ENCODE measurements at regions not wholly inside any gene's neighbourhood (a gene's known extent, or its start where the extent isn't known, plus 50 kb on each side); places are given as distances from the start of the nearest gene placed in this dataset.

GRCh38 chr2:59741840-59742239, 811.6 kb downstream of the BCL11A start:
- Histone ChIP-seq H3K27ac (ENCODE audit: low read length) (no peak overlapping the region), H3K36me3 (ENCODE audit: control insufficient read depth, insufficient read depth, low read length) (no peaks in the 10 kb centered on the region), H3K4me1 (ENCODE audit: control insufficient read depth, insufficient read depth, low read length) (no peaks in the 10 kb centered on the region), H3K27me3 (ENCODE audit: control insufficient read depth, insufficient read depth, low read length) (no peaks in the 10 kb centered on the region), H3K9me3 (ENCODE audit: control insufficient read depth, low read depth, low read length) (no peaks in the 10 kb centered on the region), H3K4me3 (ENCODE audit: low read length) (no peak overlapping the region)
- DNase-seq, result no peak
- WGBS (ENCODE audit: insufficient coverage, low lambda C conversion rate), result no CpG with 5 or more reads among the region's 3 CpGs

- DNase-seq, result peak; percentile 23 to 65
- WGBS (ENCODE audit: insufficient coverage, low lambda C conversion rate), result 64% methylated on average over 2 of the region's 4 CpGs
Measured at GRCh38 chr2:59739166-59739565, 814.3 kb downstream of the BCL11A start.

GRCh38 chr2:59737299-59737698, 816.2 kb downstream of the BCL11A start:
- H3K4me1 ChIP-seq (ENCODE audit: control insufficient read depth, insufficient read depth, low read length), result no peaks in the 10 kb centered on the region
- H3K36me3 ChIP-seq (ENCODE audit: control insufficient read depth, insufficient read depth, low read length), result no peaks in the 10 kb centered on the region
- no peaks in the 10 kb centered on the region for H3K27me3 ChIP-seq (ENCODE audit: control insufficient read depth, insufficient read depth, low read length)
- H3K27ac ChIP-seq (ENCODE audit: low read length), result no peak overlapping the region
- H3K4me3 ChIP-seq (ENCODE audit: low read length), result no peak overlapping the region
- H3K9me3 ChIP-seq (ENCODE audit: control insufficient read depth, low read depth, low read length), result no peaks in the 10 kb centered on the region
- no peak for DNase-seq

More at GRCh38 chr2:59739166-59739565, 814.3 kb downstream of the BCL11A start:
- Histone ChIP-seq H3K4me3 (ENCODE audit: low read length) (no peak overlapping the region), H3K27ac (ENCODE audit: low read length) (no peak overlapping the region), H3K36me3 (ENCODE audit: control insufficient read depth, insufficient read depth, low read length) (no peaks in the 10 kb centered on the region), H3K27me3 (ENCODE audit: control insufficient read depth, insufficient read depth, low read length) (no peaks in the 10 kb centered on the region), H3K4me1 (ENCODE audit: control insufficient read depth, insufficient read depth, low read length) (no peaks in the 10 kb centered on the region), H3K9me3 (ENCODE audit: control insufficient read depth, low read depth, low read length) (no peaks in the 10 kb centered on the region)

- Histone ChIP-seq H3K4me3 (ENCODE audit: low read length) (no peak overlapping the region), H3K4me1 (ENCODE audit: control insufficient read depth, insufficient read depth, low read length) (no peaks in the 10 kb centered on the region), H3K27me3 (ENCODE audit: control insufficient read depth, insufficient read depth, low read length) (no peaks in the 10 kb centered on the region), H3K9me3 (ENCODE audit: control insufficient read depth, low read depth, low read length) (no peaks in the 10 kb centered on the region), H3K27ac (ENCODE audit: low read length) (no peak overlapping the region), H3K36me3 (ENCODE audit: control insufficient read depth, insufficient read depth, low read length) (no peaks in the 10 kb centered on the region)
- WGBS (ENCODE audit: insufficient coverage, low lambda C conversion rate), result no CpG with 5 or more reads among the region's 4 CpGs
- DNase-seq, result no peak
Measured at GRCh38 chr2:59734743-59735142, 818.7 kb downstream of the BCL11A start.

GRCh38 chr2:59733970-59734369, 819.5 kb downstream of the BCL11A start:
- H3K4me1 ChIP-seq (ENCODE audit: control insufficient read depth, insufficient read depth, low read length), result no peaks in the 10 kb centered on the region
- H3K27me3 ChIP-seq (ENCODE audit: control insufficient read depth, insufficient read depth, low read length), result no peaks in the 10 kb centered on the region
- no peak overlapping the region for H3K27ac ChIP-seq (ENCODE audit: low read length)
- no CpG with 5 or more reads among the region's 3 CpGs for WGBS (ENCODE audit: insufficient coverage, low lambda C conversion rate)
- DNase-seq, result no peak
- H3K36me3 ChIP-seq (ENCODE audit: control insufficient read depth, insufficient read depth, low read length), result no peaks in the 10 kb centered on the region
- H3K4me3 ChIP-seq (ENCODE audit: low read length), result no peak overlapping the region
- no peaks in the 10 kb centered on the region for H3K9me3 ChIP-seq (ENCODE audit: control insufficient read depth, low read depth, low read length)

GRCh38 chr2:59733567-59733930, 819.9 kb downstream of the BCL11A start:
- H3K36me3 ChIP-seq (ENCODE audit: control insufficient read depth, insufficient read depth, low read length), result no peaks in the 10 kb centered on the region
- no peak for DNase-seq
- no CpG with 5 or more reads among the region's 2 CpGs for WGBS (ENCODE audit: insufficient coverage, low lambda C conversion rate)
- no peaks in the 10 kb centered on the region for H3K9me3 ChIP-seq (ENCODE audit: control insufficient read depth, low read depth, low read length)
- no peaks in the 10 kb centered on the region for H3K4me1 ChIP-seq (ENCODE audit: control insufficient read depth, insufficient read depth, low read length)
- no peaks in the 10 kb centered on the region for H3K27me3 ChIP-seq (ENCODE audit: control insufficient read depth, insufficient read depth, low read length)
- no peak overlapping the region for H3K4me3 ChIP-seq (ENCODE audit: low read length)
- H3K27ac ChIP-seq (ENCODE audit: low read length), result no peak overlapping the region

GRCh38 chr2:59732871-59733566, 820.4 kb downstream of the BCL11A start:
- DNase-seq, result no peak
- H3K9me3 ChIP-seq (ENCODE audit: control insufficient read depth, low read depth, low read length), result no peaks in the 10 kb centered on the region
- H3K36me3 ChIP-seq (ENCODE audit: control insufficient read depth, insufficient read depth, low read length), result no peaks in the 10 kb centered on the region
- 100% methylated on average over 1 of the region's 15 CpGs for WGBS (ENCODE audit: insufficient coverage, low lambda C conversion rate)
- H3K27me3 ChIP-seq (ENCODE audit: control insufficient read depth, insufficient read depth, low read length), result no peaks in the 10 kb centered on the region
- H3K4me1 ChIP-seq (ENCODE audit: control insufficient read depth, insufficient read depth, low read length), result no peaks in the 10 kb centered on the region
- no peak overlapping the region for H3K4me3 ChIP-seq (ENCODE audit: low read length)
- H3K27ac ChIP-seq (ENCODE audit: low read length), result no peak overlapping the region

- no peak overlapping the region for H3K27ac ChIP-seq (ENCODE audit: low read length)
- no peak overlapping the region for H3K4me3 ChIP-seq (ENCODE audit: low read length)
- no peak for DNase-seq
- H3K4me1 ChIP-seq (ENCODE audit: control insufficient read depth, insufficient read depth, low read length), result no peaks in the 10 kb centered on the region
- no peaks in the 10 kb centered on the region for H3K36me3 ChIP-seq (ENCODE audit: control insufficient read depth, insufficient read depth, low read length)
- H3K27me3 ChIP-seq (ENCODE audit: control insufficient read depth, insufficient read depth, low read length), result no peaks in the 10 kb centered on the region
- no CpG with 5 or more reads among the region's 2 CpGs for WGBS (ENCODE audit: insufficient coverage, low lambda C conversion rate)
- no peaks in the 10 kb centered on the region for H3K9me3 ChIP-seq (ENCODE audit: control insufficient read depth, low read depth, low read length)
Measured at GRCh38 chr2:59727121-59727590, 826.3 kb downstream of the BCL11A start.

- Histone ChIP-seq H3K4me3 (ENCODE audit: low read length) (no peak overlapping the region), H3K36me3 (ENCODE audit: control insufficient read depth, insufficient read depth, low read length) (no peaks in the 10 kb centered on the region), H3K27me3 (ENCODE audit: control insufficient read depth, insufficient read depth, low read length) (no peaks in the 10 kb centered on the region), H3K4me1 (ENCODE audit: control insufficient read depth, insufficient read depth, low read length) (no peaks in the 10 kb centered on the region), H3K27ac (ENCODE audit: low read length) (no peak overlapping the region), H3K9me3 (ENCODE audit: control insufficient read depth, low read depth, low read length) (no peaks in the 10 kb centered on the region)
- no peak for DNase-seq
- WGBS (ENCODE audit: insufficient coverage, low lambda C conversion rate), result 83% methylated on average over 7 of the region's 9 CpGs
Measured at GRCh38 chr2:59726228-59727120, 827.0 kb downstream of the BCL11A start.

- Histone ChIP-seq H3K27me3 (ENCODE audit: control insufficient read depth, insufficient read depth, low read length) (no peaks in the 10 kb centered on the region), H3K4me1 (ENCODE audit: control insufficient read depth, insufficient read depth, low read length) (no peaks in the 10 kb centered on the region), H3K27ac (ENCODE audit: low read length) (no peak overlapping the region), H3K36me3 (ENCODE audit: control insufficient read depth, insufficient read depth, low read length) (no peaks in the 10 kb centered on the region), H3K4me3 (ENCODE audit: low read length) (no peak overlapping the region), H3K9me3 (ENCODE audit: control insufficient read depth, low read depth, low read length) (no peaks in the 10 kb centered on the region)
- WGBS (ENCODE audit: insufficient coverage, low lambda C conversion rate), result 100% methylated on average over 1 of the region's 3 CpGs
- no peak for DNase-seq
Measured at GRCh38 chr2:59724746-59725145, 828.7 kb downstream of the BCL11A start.

Data from large intestine (tissue), 3 donors.